Activated CD4-positive, alpha-beta T cell treated with anti-CD3 and anti-CD28 coated beads, Interleukin-2, amount 50 U/mL, for 48 hours (primary cell): ENCODE measurements at regions not wholly inside any gene's neighbourhood (a gene's known extent, or its start where the extent isn't known, plus 50 kb on each side); places are given as distances from the start of the nearest gene placed in this dataset.
"Not testable (repeated sequence)": the region's sequence is repeated elsewhere in the genome, so short reads cannot be mapped to it uniquely, and the experiment has no call there.

Experiments used
- DNase-seq, 2 experiments: peaks; one replicate each; pipeline ENCODE4 v3.0.0-alpha.2; 2020

DNA sequence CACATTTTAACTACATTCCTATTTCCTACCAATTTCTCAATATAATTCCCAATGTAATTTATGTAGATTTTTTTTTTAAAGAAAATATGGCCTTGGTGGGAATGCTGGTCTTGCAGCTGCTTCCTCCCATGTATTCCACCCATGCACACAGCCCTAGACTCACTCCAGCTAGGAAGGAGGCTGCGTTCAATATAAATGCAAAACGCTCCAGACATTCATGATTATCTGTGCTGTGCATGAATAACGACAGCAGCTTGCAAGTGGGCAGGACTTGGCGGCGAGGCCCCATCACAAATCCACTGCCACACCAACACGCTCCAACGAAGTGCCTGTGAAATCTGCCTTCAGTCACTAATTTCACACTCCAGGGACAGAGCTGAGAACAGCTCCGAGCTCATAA, 391.2 kb downstream of the PREX1 start:
- not testable (repeated sequence) for DNase-seq

DNA sequence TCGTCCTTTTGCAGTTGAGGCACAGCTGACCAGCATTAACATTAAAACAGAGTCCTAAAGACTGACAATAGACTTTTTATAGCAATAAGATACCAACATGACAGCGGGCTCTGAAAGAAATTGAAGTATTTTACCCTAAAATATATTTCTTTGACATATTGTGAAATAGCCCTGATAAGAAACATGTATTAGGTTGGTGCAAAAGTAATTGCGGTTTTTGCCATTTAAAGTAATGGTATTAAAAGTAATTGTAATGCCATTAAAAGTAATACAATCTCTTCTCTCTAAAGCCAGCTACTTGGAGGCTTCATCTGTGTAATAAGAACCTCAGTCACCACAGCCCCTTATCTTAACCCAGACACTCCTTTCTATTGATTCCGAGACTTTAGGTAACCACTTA, 394.6 kb downstream of the PREX1 start:
- no peak for DNase-seq

DNA sequence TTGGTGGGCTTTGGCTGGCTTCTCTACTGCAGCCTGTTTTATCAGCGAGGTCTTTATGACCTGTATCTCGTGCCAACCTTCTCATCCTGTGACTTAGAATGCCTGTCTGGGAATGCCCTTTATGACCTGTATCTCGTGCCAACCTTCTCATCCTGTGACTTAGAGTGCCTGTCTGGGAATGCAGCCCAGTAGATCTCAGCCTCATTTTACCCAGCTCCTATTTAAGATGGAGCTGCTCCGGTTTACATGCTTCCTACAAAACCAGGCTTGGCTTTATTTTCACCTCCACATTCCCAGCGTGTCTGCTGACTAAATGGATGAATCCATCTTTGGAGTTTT, 395.3 kb downstream of the PREX1 start:
- DNase-seq = no peak

DNA sequence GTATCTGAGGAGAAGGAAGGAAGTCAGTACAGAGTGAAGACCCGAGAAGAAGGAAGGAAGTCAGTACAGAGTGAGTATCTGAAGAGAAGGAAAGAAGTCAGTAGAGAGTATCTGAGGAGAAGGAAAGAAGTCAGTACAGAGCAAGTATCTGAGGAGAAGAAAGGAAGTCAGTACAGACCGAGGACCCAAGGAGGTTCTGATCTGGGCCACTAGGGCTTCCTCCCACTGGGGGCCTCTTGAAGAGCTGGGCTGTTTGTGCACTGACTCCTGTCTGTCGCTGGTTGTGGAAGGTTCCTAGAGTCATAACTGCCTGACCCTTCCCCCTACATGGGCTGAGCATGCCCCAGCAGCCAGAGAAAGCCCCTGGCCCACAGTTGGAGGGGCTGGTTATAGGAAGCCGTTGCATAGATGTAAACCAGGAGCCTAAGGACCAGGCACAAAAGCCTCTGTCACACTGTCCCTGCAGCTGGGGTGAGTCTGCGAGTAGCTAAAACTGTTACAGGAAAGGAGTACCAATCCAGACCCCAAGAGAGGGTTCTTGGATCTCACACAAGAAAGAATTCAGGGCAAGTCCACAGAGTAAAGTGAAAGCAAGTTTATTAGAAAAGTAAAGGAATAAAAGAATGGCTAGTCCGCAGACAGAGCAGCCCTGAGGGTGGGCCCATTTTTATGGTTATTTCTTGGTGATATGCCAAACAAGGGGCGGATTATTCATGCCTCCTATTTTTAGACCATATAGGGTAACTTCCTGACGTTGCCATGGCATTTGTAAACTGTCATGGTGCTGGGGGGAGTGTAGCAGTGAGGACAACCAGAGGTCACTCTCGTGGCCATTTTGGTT, 395.9 kb downstream of the PREX1 start:
- DNase-seq = no peak

DNA sequence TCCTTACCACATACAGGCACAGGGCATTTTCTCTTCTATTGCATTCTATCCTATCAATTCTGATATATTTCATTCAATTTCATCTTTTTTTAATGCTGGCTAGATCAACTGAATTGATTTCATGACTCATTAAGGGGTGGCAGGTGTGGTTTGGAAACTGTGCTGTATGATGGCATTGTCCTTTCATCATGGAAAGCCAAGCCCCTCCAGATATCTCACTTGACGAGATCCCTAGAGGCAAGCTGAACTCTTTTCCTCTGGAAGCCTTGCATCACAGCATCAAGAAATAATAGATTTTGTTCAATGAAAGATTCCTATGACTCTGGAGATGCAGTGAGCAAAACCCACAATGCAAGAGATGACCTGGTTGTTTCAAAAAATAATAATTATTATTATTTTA, 401.2 kb downstream of the PREX1 start:
- no peak for DNase-seq

DNA sequence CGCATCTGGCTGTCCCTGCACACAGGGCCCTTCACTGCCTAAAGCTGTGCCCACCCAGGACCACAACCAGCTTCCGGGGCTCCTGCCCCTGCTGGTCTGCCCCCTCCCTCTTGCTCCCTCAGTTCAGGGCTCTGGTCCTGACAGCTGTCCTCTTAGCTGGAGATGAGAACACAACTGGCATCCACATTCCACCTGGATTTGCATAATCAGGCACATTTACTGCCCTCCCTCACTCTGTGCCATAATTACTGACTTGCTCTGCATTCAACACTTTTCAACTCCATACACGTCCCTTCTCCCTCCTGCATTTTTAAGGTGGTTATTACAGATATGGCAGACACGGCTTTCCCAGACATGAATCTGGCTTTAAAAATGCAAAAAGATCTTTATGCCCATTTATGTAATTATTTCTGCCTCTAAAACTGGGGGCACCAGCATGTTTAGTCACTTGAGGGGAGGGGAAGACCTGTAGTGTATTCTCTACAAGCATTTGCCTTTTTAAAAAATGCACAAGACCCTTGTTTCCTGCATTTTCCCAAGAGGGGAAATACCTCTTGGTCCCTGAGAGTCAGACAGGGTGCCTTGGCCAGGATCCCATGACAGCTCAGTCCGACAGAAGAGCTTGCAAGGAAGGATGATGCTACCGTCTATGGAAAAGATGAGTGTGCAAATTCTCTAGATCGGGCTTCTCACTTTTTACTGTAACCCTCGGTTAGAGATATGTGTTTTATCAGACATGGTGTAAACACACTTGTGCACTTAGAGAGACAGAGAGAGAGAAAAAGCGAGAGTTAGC, 401.8 kb downstream of the PREX1 start:
- no peak for DNase-seq

DNA sequence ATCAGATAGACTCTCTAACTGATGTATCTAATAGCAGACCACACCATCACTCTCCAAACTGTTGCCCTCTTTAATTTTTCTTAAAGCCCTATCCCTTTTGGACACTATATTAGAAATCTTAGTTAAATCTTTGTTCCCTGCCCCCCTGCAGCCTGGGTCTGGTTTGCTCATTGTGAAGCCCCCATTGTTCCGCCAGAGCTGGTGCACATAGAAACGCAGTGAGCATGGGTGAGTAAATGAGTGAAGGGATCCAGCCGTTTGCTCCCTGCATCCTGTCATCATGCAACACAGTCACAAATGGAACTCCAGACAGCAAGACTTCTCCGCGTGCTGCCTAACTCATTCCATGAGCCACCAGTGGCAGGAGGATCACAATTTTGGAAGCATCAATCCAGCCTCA, 402.5 kb downstream of the PREX1 start:
- DNase-seq = no peak

DNA sequence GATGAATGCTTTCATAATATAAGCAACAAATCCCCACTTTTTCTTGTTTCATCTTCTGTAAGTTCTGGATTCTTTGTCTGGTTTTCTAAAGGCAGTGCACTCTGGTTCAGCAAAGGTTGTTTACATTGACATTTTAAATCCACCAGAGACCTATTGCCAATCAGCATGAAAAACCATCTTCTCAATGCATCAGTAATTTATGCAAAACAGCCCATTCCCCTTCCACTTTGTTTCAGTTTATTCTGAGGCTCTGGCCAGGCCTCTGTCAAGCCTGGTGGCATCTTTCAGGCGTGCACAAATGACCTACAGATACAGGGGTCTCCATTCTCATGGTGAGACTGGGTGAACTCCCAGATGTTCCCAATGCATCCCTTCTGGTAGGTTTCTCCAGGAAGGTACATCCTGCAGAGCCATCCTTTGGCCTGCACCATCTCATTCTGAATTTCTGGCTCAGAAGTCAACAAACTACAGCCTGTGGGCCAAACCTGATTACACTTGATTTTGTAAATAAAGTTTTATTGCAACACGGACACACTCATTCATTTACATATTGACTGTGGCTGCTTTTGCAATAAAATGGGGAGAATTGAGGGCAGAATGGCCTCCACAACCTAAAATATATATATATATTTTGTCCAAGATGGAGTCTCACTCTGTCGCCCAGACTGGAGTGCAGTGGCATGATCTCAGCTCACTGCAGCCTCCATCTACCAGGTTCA, 405.4 kb downstream of the PREX1 start:
- no peak for DNase-seq

DNA sequence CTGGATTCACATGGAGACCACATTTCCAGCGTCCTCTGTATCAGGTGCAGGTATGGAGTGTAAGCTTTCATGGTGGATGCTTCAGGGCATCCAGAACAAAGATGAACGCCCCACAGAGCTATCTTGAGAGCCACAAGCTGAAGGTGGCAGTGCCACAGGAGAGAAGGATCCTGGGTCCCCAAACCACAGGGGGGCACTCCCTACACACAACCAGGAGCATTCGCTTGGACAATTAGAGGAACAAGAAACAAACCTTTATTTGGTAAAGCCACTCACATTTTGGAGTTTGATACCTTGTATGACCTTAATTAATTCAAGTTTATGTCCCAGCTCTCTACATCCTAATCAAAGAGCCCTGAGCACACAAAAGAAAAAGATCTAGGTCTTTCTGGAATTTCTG, 406.3 kb downstream of the PREX1 start:
- DNase-seq = no peak

DNA sequence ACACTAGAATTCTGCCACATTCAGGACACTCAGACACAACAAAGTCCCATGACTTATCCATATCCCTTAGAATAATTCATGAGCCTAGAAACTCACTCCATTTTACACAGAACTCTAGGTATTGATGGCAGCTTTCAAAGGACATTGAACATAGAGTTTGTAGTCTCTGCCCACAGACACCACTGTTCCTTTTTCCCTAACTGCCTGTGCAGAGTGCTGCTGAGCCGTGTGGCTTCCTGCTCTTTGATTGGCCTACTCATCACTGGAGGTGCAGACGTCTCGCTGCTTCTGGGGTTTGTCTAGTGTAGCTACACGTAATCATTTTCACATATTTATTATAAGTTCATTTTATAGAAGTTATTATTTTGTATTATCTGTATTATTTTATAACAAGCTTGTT, 407.6 kb downstream of the PREX1 start:
- DNase-seq = no peak

DNA sequence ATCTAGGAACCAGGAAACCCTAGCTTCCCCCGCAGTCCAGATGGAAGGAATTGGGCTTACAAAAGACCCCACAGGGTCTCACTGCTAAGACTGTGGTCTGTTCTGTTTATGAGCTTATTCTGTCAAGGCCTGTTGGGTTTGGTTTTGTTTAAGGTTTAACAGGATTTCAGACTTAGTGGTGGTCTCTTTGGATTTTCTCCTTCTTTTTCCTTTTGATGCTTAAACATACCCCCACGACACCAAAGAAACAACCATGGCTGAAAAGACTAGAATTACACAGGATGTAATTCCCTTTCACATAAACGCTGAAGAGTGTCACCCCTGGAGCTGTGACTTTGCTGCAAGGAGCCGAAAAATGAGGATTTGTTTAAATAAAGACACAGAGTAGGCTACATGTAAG, 408.6 kb downstream of the PREX1 start:
- DNase-seq = no peak

DNA sequence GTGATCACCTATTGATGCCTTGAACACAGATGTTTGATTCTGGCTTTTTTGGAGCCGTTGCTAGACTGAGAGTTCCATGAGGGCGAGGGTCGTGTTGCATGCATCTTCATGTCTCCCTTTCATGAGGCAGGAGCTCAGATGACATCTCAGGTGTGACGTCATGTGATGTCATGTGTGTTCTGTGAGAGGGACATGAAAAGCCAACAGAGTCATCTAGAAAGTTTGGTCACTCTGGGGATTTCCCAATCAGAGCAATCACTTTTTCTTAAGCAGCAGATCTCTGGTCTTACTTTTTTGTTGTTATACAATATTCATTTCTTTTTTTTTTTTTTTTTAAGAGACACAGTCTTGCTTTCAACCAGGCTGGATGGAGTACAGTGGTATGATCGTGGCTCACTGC, 411.8 kb downstream of the PREX1 start:
- DNase-seq = no peak

DNA sequence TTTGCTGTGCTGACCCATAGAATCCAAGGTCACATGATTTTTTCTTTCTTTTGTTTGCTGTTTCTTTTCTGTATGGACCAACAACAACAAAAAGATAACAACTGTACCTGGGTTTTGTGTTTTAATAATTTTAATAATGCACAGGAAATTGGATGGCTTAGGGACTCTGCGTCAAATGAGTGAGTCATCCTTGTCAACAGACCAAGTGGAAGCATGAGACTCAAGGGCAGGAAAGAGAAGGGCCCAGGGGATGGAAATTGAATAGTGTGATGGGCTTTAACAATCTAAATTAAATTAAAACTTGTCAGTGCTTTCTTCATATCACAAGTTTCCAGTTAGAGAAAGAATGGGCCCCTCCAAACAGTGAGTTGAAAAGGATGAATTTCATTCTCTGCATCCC, 413.0 kb downstream of the PREX1 start:
- DNase-seq = no peak

DNA sequence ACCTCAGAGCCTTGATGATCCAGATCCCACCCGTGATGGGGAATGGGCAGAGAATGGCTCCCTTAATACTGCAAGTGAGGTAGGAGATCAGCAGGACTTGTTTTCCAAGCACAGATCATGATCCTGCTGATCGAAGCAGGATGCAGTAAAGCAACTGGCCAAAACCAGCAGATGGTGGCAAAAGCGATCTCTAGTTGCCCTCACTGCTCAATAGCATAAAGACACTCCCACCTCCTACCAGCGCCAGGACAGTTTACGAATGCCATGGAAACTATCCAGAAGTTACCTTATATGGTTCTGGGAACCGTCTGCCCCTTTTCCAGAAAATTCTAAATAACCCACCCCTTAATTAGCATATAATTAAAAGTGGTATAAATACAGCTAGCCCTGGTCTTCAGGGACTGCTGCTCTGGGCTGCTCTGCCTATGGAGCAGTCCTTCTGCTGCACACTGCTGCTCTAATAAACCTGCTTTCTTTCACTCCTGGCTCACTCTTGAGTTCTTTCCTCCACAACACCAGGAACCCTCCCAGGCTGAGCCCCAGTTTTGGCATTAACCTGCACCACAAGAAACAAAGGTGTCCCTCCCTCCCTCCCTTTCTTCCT, 415.8 kb downstream of the PREX1 start:
- DNase-seq = no peak

DNA sequence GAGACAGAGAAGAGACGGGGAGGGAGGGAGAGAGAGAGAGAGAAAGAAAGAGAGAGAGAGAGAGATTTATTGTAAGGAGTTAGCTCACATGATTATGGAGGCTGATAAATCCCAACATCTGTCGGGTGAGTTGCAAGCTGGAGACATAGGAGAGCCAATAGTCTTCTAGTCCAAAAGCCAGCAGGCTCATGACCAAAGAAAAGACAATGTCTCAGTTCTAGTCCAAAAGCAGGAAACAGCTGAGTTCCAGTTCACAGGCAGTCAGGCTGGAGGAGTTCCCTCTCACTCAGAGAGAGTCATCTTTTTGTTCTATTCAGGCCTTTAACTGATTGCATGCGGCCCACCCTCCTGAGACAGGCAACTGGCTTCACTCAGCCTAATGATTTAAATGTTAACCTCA, 416.6 kb downstream of the PREX1 start:
- DNase-seq = no peak

DNA sequence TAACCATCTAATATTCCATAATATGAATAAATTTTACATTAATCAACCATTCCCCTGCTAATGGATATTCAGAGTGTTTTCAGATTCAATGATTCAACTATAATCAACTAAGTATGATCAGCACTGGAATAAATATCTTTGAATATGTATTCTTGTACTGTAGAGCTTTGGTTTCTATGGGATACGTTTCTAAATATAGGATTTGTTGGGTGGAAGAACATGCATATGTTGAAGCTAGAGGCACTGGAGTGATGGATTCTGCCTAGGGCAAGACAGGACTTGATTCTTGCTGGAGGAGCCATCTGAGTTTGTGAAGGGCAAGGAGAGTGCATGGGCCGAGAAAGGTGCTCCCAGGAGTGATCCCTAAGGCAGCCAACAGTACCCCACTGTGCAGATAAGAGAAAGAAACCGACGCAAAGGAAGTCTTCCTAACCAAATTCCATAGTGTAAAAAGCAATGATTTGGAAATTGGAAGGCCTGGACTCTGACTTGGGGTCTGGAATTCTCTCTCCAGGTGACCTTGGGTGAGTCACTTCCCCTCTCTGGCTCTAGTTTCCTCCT, 418.7 kb downstream of the PREX1 start:
- DNase-seq = no peak

DNA sequence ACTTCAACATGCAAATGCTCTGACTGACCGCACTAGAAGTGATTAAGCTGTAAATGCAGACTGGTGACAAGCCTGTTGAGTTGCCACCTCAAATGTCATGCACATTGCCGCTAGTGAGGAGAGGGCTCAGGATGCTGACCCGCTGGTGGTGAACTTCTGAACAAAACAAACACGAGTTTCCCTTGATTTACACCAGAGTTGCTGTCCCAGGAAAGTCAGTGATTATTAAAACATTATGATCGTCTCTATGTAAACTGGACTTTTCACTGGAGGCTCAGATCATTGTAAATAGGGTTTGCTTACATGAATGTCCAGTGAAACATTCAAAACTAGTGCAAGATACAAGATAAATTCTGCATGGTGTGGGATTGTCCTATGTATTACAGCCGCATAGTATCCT, 420.1 kb downstream of the PREX1 start:
- DNase-seq = no peak

DNA sequence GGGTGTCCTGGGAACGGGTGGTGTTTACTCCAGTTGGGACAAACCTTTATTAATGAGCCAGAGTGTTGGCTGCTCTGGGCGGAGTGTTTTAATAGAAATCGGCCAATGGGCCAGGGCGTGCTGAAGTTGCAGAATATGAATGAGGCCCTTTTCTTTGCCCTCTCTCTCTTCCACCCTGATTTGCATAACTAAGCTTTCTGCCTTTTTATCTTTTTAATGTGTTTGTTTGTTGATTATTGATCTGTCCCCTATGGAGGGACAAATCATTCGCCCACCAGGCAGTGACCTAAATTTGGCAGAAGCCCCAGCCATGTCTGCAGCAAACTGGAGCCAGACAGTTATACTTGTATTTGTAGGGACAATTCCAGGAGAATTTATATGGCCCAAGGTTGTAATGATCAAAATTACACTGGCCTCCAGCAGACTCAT, 420.9 kb downstream of the PREX1 start:
- no peak for DNase-seq

DNA sequence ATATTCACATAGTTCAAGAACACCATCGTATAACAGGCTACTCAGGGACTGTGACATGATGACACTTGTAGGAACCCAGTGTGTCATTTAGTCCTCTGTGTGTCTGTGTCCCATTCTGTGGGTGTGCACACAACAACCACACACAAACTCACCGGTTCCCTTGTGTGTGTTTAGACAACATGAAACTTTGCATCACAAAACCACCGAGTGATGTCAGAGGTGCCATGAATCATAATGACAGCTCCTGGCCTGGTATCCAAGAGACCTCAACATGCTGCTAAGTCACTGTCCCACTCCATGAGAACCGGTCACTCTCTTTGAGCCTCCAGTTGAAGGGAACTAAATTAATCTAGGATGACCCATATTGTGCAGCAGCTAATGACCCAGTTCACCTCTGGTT, 421.3 kb downstream of the PREX1 start:
- DNase-seq = peak; percentile 2 to 16

DNA sequence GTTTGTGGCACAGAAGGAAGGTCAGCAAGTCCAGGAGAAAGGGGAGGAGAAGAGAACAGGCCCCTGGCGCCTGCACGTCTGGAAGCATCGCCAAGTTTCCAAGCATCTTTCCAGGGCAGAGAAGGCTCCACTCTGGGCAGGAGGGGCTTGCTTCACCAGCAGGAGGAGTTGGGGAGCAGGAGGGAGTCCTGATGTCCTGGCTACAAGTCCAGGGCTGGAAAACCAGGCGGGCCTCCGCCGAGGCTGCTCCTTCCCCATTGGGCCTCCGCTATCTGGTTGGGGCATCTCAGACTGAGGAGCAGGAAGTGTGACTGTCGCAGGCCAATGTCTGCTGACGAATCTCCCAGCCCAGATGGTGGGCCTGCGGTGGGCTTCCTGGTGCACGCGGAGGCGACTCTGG, 421.9 kb downstream of the PREX1 start:
- DNase-seq = no peak

DNA sequence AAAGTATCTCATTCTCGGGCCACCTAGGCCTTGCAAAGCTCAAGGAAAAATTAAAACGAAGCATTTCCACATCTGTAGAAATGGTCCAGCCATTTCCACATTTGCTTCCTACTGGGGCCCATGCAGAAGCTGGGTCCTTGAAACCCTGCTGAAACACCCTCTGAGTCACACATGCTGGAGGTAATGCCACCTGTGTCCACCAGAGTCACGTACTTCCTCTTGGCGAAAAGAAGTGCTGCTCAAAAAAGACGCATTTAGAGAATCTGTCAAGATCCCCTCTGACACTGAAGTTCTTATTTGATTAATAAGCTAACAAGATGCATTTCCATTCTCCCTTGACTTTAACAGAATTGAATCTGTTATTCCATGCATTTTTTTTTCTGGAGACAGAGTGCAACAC, 423.2 kb downstream of the PREX1 start:
- DNase-seq = no peak

DNA sequence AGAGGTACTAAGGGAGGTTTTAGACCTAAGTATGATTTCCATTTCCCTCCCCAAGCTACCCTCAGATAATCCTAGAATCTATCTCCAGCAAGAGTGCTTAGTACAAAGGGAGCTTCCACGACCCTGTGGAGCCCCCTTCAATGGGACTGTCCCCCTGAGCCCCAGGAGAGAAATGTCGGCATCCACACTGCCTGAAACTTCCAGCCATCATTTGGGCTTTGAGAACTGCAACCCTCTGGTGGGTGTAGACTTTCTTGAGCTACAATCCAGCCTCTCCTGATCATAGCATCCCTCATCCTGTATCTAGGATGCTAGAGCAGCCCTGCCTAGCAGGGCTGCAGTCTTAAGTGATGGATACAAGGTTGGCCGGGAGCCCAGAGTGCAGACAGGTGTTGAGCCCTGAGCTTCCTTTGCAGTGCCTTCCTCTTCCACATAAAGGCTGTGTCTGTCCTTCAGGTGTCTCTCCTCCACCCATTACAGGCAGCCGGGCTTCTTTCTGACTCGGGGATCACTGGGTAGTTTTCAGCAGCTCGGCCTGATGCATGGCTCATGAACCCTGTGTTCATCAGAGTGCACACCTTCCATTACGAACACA, 424.5 kb downstream of the PREX1 start:
- no peak for DNase-seq

DNA sequence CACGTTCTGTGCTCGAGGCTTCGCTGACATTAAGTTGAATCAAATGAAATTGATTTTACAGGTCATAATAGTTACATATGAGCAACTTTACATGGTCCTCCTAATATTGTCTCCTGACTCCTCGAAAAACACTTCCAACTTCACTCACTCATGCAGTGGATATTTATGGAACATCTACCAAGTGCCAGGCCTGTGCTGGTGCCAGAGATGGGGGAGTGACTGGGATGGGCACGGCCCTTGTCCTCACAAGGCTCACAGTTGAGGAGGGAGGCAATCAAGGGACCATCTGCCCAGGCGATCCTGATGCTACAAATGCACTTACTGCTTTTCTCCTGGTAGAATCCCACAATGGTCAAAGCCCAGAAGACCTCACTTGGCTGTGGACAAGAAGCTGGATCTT, 426.4 kb downstream of the PREX1 start:
- DNase-seq = no peak
